ENCODE measurements at regions not wholly inside any gene's neighbourhood (a gene's known extent, or its start where the extent isn't known, plus 50 kb on each side); places are given as distances from the start of the nearest gene placed in this dataset.

- TF ChIP-seq CTCF (IDR thresholded peaks at IDR 0.05) = no peak
Observed at GRCh38 chr11:109734566-109734965, 312.6 kb downstream of the C11orf87 start.

GRCh38 chr11:109735128-109735527, 313.1 kb downstream of the C11orf87 start:
- no peak for TF ChIP-seq CTCF (IDR thresholded peaks at IDR 0.05)

GRCh38 chr11:109739379-109739778, 317.4 kb downstream of the C11orf87 start:
- no peak for TF ChIP-seq CTCF (IDR thresholded peaks at IDR 0.05)

- no peak for TF ChIP-seq CTCF (IDR thresholded peaks at IDR 0.05)
Observed at GRCh38 chr11:109745996-109746625, 324.1 kb downstream of the C11orf87 start.

GRCh38 chr11:109747839-109748238, 325.8 kb downstream of the C11orf87 start:
- no peak for TF ChIP-seq CTCF (IDR thresholded peaks at IDR 0.05)

DNA sequence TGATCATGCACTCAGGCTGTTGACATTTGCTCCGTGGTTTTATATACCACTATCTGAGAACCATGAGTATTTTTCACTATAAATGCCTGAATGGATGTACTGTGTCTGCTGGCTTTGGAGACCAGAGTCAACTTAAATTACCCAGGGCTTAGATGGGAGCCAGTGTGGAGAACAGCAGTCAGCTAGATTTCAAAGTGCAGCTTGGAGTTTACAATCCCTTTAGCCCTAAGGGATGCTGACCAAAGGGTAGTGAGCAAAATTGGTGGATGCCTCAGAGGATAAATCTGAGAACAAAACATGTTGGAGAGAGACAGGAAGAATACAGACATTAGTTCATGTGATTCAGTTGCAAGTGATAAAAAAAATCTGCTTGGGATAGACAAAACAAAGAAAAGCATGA, 327.5 kb downstream of the C11orf87 start:
- TF ChIP-seq CTCF (IDR thresholded peaks at IDR 0.05) = no peak

DNA sequence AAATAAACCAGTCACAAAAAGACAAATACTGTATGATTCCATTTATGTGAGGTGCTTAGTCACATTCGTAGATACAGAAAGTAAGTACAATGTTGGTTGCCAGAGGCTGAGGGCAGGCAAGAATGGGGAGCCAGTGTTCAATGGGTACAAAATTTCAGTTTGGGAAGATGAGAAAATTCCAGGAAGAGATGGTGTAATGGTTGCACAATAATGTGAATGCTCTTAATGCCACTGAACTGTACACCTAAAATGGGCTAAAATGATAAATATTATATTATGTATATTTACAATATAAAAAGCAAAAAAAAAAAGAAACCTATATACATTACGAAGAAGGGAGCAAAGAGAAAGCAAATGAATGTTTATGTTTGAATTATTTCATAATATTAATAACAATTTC, 329.0 kb downstream of the C11orf87 start:
- TF ChIP-seq CTCF (IDR thresholded peaks at IDR 0.05) = no peak
